ENCODE measurements at regions not wholly inside any gene's neighbourhood (a gene's known extent, or its start where the extent isn't known, plus 50 kb on each side); places are given as distances from the start of the nearest gene placed in this dataset.

- in situ Hi-C loops (cut with MboI; ENCODE audit: low pct_unique_long_range_greater_than_20kb, low sequenced_read_pairs), result loop anchor here (25.0 kb wide), 1 partner anchor 325 kb away; the partner anchor contains the start of gene HOXD8
- DNase-seq, result no peak
Observed at GRCh38 chr2:176461809-176462670, 192.8 kb downstream of the MTX2 start.

GRCh38 chr2:176463546-176463945 lies 194.3 kb downstream of the MTX2 start:
- no peak for DNase-seq
- in situ Hi-C loops (cut with MboI; ENCODE audit: low pct_unique_long_range_greater_than_20kb, low sequenced_read_pairs), result loop anchor here (25.0 kb wide), 1 partner anchor 326 kb away; the partner anchor contains the start of gene HOXD8

- DNase-seq, result no peak
- in situ Hi-C loops (cut with MboI; ENCODE audit: low pct_unique_long_range_greater_than_20kb, low sequenced_read_pairs), result loop anchor here (25.0 kb wide), 1 partner anchor 328 kb away; the partner anchor contains the start of gene HOXD8
Observed at GRCh38 chr2:176464886-176465564, 195.8 kb downstream of the MTX2 start.

GRCh38 chr2:176466918-176467452 lies 197.7 kb downstream of the MTX2 start:
- in situ Hi-C loops (cut with MboI; ENCODE audit: low pct_unique_long_range_greater_than_20kb, low sequenced_read_pairs), result loop anchor here (25.0 kb wide), 1 partner anchor 330 kb away; the partner anchor contains the start of gene HOXD8
- DNase-seq, result no peak

GRCh38 chr2:176467595-176467994 lies 198.4 kb downstream of the MTX2 start:
- no peak for DNase-seq
- in situ Hi-C loops (cut with MboI; ENCODE audit: low pct_unique_long_range_greater_than_20kb, low sequenced_read_pairs), result loop anchor here (25.0 kb wide), 1 partner anchor 330 kb away; the partner anchor contains the start of gene HOXD8

- in situ Hi-C loops (cut with MboI; ENCODE audit: low pct_unique_long_range_greater_than_20kb, low sequenced_read_pairs), result loop anchor here (25.0 kb wide), 1 partner anchor 331 kb away; the partner anchor contains the start of gene HOXD8
- no peak for DNase-seq
Observed at GRCh38 chr2:176468457-176469113, 199.3 kb downstream of the MTX2 start.

GRCh38 chr2:176470713-176471112 lies 201.5 kb downstream of the MTX2 start:
- DNase-seq, result no peak
- in situ Hi-C loops (cut with MboI; ENCODE audit: low pct_unique_long_range_greater_than_20kb, low sequenced_read_pairs), result loop anchor here (25.0 kb wide), 1 partner anchor 333 kb away; the partner anchor contains the start of gene HOXD8

- no peak for DNase-seq
- in situ Hi-C loops (cut with MboI; ENCODE audit: low pct_unique_long_range_greater_than_20kb, low sequenced_read_pairs), result loop anchor here (25.0 kb wide), 1 partner anchor 335 kb away; the partner anchor contains the start of gene HOXD8
Observed at GRCh38 chr2:176471949-176472348, 202.7 kb downstream of the MTX2 start.

GRCh38 chr2:176473177-176473576 lies 203.9 kb downstream of the MTX2 start:
- in situ Hi-C loops (cut with MboI; ENCODE audit: low pct_unique_long_range_greater_than_20kb, low sequenced_read_pairs), result loop anchor here (25.0 kb wide), 1 partner anchor 336 kb away; the partner anchor contains the start of gene HOXD8
- no peak for DNase-seq

- no peak for DNase-seq
- in situ Hi-C loops (cut with MboI; ENCODE audit: low pct_unique_long_range_greater_than_20kb, low sequenced_read_pairs), result loop anchor here (25.0 kb wide), 1 partner anchor 337 kb away; the partner anchor contains the start of gene HOXD8
Observed at GRCh38 chr2:176473851-176474250, 204.6 kb downstream of the MTX2 start.

GRCh38 chr2:176477336-176477735 lies 208.1 kb downstream of the MTX2 start:
- no peak for DNase-seq
- in situ Hi-C loops (cut with MboI; ENCODE audit: low pct_unique_long_range_greater_than_20kb, low sequenced_read_pairs), result no loop called here

GRCh38 chr2:176479961-176480360 lies 210.7 kb downstream of the MTX2 start:
- DNase-seq, result no peak
- in situ Hi-C loops (cut with MboI; ENCODE audit: low pct_unique_long_range_greater_than_20kb, low sequenced_read_pairs), result no loop called here

GRCh38 chr2:176482107-176482506 lies 212.9 kb downstream of the MTX2 start:
- in situ Hi-C loops (cut with MboI; ENCODE audit: low pct_unique_long_range_greater_than_20kb, low sequenced_read_pairs), result no loop called here
- no peak for DNase-seq

- DNase-seq, result no peak
- in situ Hi-C loops (cut with MboI; ENCODE audit: low pct_unique_long_range_greater_than_20kb, low sequenced_read_pairs), result no loop called here
Observed at GRCh38 chr2:176483476-176483875, 214.2 kb downstream of the MTX2 start.

GRCh38 chr2:176483901-176484568 lies 214.8 kb downstream of the MTX2 start:
- no peak for DNase-seq
- in situ Hi-C loops (cut with MboI; ENCODE audit: low pct_unique_long_range_greater_than_20kb, low sequenced_read_pairs), result no loop called here

GRCh38 chr2:176484838-176485237 lies 215.6 kb downstream of the MTX2 start:
- in situ Hi-C loops (cut with MboI; ENCODE audit: low pct_unique_long_range_greater_than_20kb, low sequenced_read_pairs), result no loop called here
- no peak for DNase-seq

- DNase-seq, result no peak
- in situ Hi-C loops (cut with MboI; ENCODE audit: low pct_unique_long_range_greater_than_20kb, low sequenced_read_pairs), result no loop called here
Observed at GRCh38 chr2:176488431-176488830, 219.2 kb downstream of the MTX2 start.

- in situ Hi-C loops (cut with MboI; ENCODE audit: low pct_unique_long_range_greater_than_20kb, low sequenced_read_pairs), result no loop called here
- DNase-seq, result no peak
Observed at GRCh38 chr2:176490061-176490861, 221.0 kb downstream of the MTX2 start.
